ENCODE measurements at regions not wholly inside any gene's neighbourhood (a gene's known extent, or its start where the extent isn't known, plus 50 kb on each side); places are given as distances from the start of the nearest gene placed in this dataset.

- no peak overlapping the region for H2AFZ ChIP-seq
- H3K4me2 ChIP-seq: no peak overlapping the region
- WGBS (ENCODE audit: low lambda C conversion rate, missing lambda C conversion rate): 89% methylated on average over 17 of the region's 18 CpGs
- no peaks in the 10 kb centered on the region for H3K79me2 ChIP-seq
- H3K27me3 ChIP-seq: no peaks in the 10 kb centered on the region
- no peak overlapping the region for H3K4me3 ChIP-seq
- H3K4me1 ChIP-seq (ENCODE audit: insufficient read depth): no peaks in the 10 kb centered on the region
- H3K27ac ChIP-seq: no peak overlapping the region
- DNase-seq (ENCODE audit: low spot score): no peak
- no peaks in the 10 kb centered on the region for H3K36me3 ChIP-seq (replicated peaks; ENCODE audit: insufficient read depth, low read depth)
- no peaks in the 10 kb centered on the region for H3K9me3 ChIP-seq (ENCODE audit: low read depth)
- H3K9me2 ChIP-seq (replicated peaks; ENCODE audit: insufficient read depth): no peaks in the 10 kb centered on the region
- TF ChIP-seq CTCF (IDR thresholded peaks at IDR 0.05; ENCODE audit: poor library complexity) (no peak), EZH2 (IDR thresholded peaks at IDR 0.05; ENCODE audit: borderline replicate concordance) (no peak), EZH2phosphoT487 (IDR thresholded peaks at IDR 0.05; ENCODE audit: low read depth, severe bottlenecking, unreplicated experiment) (no peak)
- H4K20me1 ChIP-seq (ENCODE audit: insufficient read depth, poor library complexity, severe bottlenecking): no peaks in the 10 kb centered on the region
Measured at GRCh38 chr6:170186941-170187668, 103.8 kb downstream of the DLL1 start.

DNA sequence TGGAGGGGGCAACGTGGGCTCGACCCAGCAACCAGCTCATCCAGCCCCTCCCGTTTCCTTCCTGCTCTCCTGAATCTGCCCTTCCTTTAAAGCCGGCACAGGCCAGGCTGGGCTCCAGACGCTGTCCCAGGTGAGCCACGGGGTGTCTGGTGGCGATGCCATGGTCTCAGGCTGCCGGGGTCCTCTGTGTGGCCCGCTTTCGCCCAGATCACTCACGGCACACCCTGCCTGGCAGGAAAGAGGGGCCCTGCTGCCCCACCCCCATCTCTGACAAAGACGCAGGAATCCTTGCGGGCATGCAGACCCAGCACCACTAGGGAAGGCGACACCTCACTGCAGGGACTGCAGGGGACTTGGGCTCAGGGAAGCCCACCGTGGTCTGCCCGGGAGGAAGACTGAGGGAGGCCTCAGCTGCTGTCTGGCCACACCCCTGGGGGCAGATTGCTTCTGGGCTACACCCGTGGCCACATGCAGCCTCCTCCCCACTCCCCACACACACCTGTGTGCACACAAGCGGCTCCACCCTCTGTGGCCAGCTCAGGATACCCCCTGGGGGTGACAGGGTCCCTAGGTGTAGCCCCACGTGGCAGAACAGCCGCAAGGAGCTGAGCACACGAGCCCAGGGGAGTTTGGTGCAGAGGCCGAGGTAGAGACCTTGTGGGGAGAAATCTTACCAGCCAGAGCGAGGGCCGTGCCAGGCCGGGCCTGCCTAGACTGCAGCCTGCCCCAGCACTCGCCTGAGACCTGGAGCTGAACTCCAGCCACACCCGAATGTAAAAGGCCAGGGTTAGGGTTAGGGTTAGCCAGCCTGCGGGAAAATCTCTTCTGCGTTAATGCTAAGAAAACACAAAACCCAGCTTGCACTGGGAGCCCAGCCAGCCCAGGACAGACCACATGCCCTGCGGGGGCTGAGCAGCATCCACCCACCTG, 104.6 kb downstream of the DLL1 start:
- Histone ChIP-seq H3K9me2 (replicated peaks; ENCODE audit: insufficient read depth) (no peaks in the 10 kb centered on the region), H3K9me3 (ENCODE audit: low read depth) (no peaks in the 10 kb centered on the region), H4K20me1 (ENCODE audit: insufficient read depth, poor library complexity, severe bottlenecking) (no peaks in the 10 kb centered on the region), H3K4me1 (ENCODE audit: insufficient read depth) (no peaks in the 10 kb centered on the region), H3K27me3 (no peaks in the 10 kb centered on the region), H3K27ac (no peak overlapping the region), H3K4me2 (no peak overlapping the region), H2AFZ (no peak overlapping the region), H3K79me2 (no peaks in the 10 kb centered on the region), H3K36me3 (replicated peaks; ENCODE audit: insufficient read depth, low read depth) (no peaks in the 10 kb centered on the region), H3K4me3 (no peak overlapping the region)
- WGBS (ENCODE audit: low lambda C conversion rate, missing lambda C conversion rate): 84% methylated on average over 30 of the region's 30 CpGs
- no peak for DNase-seq (ENCODE audit: low spot score)
- TF ChIP-seq EZH2 (IDR thresholded peaks at IDR 0.05; ENCODE audit: borderline replicate concordance) (no peak), EZH2phosphoT487 (IDR thresholded peaks at IDR 0.05; ENCODE audit: low read depth, severe bottlenecking, unreplicated experiment) (no peak), CTCF (IDR thresholded peaks at IDR 0.05; ENCODE audit: poor library complexity) (no peak)

GRCh38 chr6:170185175-170185978, 105.5 kb downstream of the DLL1 start:
- no peak overlapping the region for H3K27ac ChIP-seq
- WGBS (ENCODE audit: low lambda C conversion rate, missing lambda C conversion rate): 91% methylated on average over 29 of the region's 29 CpGs
- no peaks in the 10 kb centered on the region for H3K9me2 ChIP-seq (replicated peaks; ENCODE audit: insufficient read depth)
- no peaks in the 10 kb centered on the region for H4K20me1 ChIP-seq (ENCODE audit: insufficient read depth, poor library complexity, severe bottlenecking)
- no peaks in the 10 kb centered on the region for H3K36me3 ChIP-seq (replicated peaks; ENCODE audit: insufficient read depth, low read depth)
- no peaks in the 10 kb centered on the region for H3K27me3 ChIP-seq
- no peak overlapping the region for H3K4me2 ChIP-seq
- TF ChIP-seq EZH2phosphoT487 (IDR thresholded peaks at IDR 0.05; ENCODE audit: low read depth, severe bottlenecking, unreplicated experiment) (no peak), EZH2 (IDR thresholded peaks at IDR 0.05; ENCODE audit: borderline replicate concordance) (no peak), CTCF (IDR thresholded peaks at IDR 0.05; ENCODE audit: poor library complexity) (no peak)
- no peak for DNase-seq (ENCODE audit: low spot score)
- no peak overlapping the region for H2AFZ ChIP-seq
- H3K79me2 ChIP-seq: no peaks in the 10 kb centered on the region
- H3K4me1 ChIP-seq (ENCODE audit: insufficient read depth): no peaks in the 10 kb centered on the region
- no peaks in the 10 kb centered on the region for H3K9me3 ChIP-seq (ENCODE audit: low read depth)
- no peak overlapping the region for H3K4me3 ChIP-seq
